ENCODE measurements at regions not wholly inside any gene's neighbourhood (a gene's known extent, or its start where the extent isn't known, plus 50 kb on each side); places are given as distances from the start of the nearest gene placed in this dataset.

DNA sequence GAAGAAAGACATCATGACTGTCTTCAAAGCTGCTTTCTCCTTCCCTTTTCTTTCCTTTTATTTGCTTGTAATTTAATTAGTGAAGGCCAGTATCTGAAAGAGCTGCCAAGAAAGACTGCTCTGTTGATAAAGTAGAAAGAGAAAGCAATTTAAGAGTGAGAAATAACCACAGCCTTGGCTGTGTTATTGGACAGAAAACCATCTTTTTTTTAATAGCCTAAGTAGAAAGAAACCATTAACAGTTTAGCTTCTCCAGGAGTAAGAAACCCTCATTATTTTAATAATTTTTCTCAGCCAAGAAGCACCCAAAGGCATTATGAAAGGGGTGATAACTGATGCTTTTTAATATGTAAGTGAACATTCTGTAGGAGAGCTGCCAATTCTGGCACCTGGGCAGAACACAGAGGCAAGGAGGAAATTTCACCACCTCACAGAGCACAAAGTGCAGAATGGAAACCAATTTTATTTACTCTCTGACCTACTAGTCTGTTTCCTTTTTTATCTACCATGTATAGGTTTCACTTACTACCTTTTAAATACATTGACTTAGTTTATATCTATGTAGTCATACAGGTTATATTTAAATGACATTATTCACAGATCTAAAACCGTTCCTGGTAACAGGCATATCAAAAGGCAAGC, 703.2 kb downstream of the MRPL39 start:
- ATAC-seq (no peak), FAIRE-seq (no peak), DNase-seq (ENCODE audit: low read depth in 1 of 2, low spot score in 1 of 2) (no peak)
- Histone ChIP-seq H3K9me3 (no peaks in the 10 kb centered on the region), H3K4me3 (no peak overlapping the region), H3K27ac (no peak overlapping the region), H3K4me2 (no peak overlapping the region), H3K4me1 (no peaks in the 10 kb centered on the region)
- POLR2A ChIA-PET, result no interaction called here
- 0% methylated on average over 1 of the region's 1 CpG for WGBS (ENCODE audit: missing lambda C conversion rate)
- CTCF ChIA-PET, result no interaction called here
- TF ChIP-seq RCOR1 (IDR thresholded peaks at IDR 0.05; ENCODE audit: low read depth, low read length), result no peak
- no peak for TF ChIP-seq CEBPB (IDR thresholded peaks at IDR 0.05)
- TF ChIP-seq, protein P1, sequence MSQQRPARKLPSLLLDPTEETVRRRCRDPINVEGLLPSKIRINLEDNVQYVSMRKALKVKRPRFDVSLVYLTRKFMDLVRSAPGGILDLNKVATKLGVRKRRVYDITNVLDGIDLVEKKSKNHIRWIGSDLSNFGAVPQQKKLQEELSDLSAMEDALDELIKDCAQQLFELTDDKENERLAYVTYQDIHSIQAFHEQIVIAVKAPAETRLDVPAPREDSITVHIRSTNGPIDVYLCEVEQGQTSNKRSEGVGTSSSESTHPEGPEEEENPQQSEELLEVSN (IDR thresholded peaks at IDR 0.05; ENCODE audit: borderline replicate concordance, low read depth), result no peak
- no peak for TF ChIP-seq NR3C1 (IDR thresholded peaks at IDR 0.05)
- TF ChIP-seq, protein P2, sequence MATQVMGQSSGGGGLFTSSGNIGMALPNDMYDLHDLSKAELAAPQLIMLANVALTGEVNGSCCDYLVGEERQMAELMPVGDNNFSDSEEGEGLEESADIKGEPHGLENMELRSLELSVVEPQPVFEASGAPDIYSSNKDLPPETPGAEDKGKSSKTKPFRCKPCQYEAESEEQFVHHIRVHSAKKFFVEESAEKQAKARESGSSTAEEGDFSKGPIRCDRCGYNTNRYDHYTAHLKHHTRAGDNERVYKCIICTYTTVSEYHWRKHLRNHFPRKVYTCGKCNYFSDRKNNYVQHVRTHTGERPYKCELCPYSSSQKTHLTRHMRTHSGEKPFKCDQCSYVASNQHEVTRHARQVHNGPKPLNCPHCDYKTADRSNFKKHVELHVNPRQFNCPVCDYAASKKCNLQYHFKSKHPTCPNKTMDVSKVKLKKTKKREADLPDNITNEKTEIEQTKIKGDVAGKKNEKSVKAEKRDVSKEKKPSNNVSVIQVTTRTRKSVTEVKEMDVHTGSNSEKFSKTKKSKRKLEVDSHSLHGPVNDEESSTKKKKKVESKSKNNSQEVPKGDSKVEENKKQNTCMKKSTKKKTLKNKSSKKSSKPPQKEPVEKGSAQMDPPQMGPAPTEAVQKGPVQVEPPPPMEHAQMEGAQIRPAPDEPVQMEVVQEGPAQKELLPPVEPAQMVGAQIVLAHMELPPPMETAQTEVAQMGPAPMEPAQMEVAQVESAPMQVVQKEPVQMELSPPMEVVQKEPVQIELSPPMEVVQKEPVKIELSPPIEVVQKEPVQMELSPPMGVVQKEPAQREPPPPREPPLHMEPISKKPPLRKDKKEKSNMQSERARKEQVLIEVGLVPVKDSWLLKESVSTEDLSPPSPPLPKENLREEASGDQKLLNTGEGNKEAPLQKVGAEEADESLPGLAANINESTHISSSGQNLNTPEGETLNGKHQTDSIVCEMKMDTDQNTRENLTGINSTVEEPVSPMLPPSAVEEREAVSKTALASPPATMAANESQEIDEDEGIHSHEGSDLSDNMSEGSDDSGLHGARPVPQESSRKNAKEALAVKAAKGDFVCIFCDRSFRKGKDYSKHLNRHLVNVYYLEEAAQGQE (IDR thresholded peaks at IDR 0.05), result no peak
- no peak for TF ChIP-seq HEYL (CRISPR knock-in tag; IDR thresholded peaks at IDR 0.05)
- no peak for TF ChIP-seq RAD21 (conservative IDR thresholded peaks at IDR 0.05 in 1 of 2, IDR thresholded peaks at IDR 0.05 in 1 of 2)
- TF ChIP-seq HOXB13 (CRISPR knock-in tag; IDR thresholded peaks at IDR 0.05; ENCODE audit: low read depth), result no peak
- no peak for TF ChIP-seq CBX8 (IDR thresholded peaks at IDR 0.05)
- TF ChIP-seq, protein P3, sequence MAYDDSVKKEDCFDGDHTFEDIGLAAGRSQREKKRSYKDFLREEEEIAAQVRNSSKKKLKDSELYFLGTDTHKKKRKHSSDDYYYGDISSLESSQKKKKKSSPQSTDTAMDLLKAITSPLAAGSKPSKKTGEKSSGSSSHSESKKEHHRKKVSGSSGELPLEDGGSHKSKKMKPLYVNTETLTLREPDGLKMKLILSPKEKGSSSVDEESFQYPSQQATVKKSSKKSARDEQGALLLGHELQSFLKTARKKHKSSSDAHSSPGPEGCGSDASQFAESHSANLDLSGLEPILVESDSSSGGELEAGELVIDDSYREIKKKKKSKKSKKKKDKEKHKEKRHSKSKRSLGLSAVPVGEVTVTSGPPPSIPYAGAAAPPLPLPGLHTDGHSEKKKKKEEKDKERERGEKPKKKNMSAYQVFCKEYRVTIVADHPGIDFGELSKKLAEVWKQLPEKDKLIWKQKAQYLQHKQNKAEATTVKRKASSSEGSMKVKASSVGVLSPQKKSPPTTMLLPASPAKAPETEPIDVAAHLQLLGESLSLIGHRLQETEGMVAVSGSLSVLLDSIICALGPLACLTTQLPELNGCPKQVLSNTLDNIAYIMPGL (CRISPR knock-in tag; IDR thresholded peaks at IDR 0.05; ENCODE audit: borderline replicate concordance), result no peak
- no peak for TF ChIP-seq TFCP2L1 (CRISPR knock-in tag; IDR thresholded peaks at IDR 0.05)
- no peak for TF ChIP-seq PHF8 (IDR thresholded peaks at IDR 0.05; ENCODE audit: borderline replicate concordance, low read depth)
- no peak for TF ChIP-seq POLR2AphosphoS2 (conservative IDR thresholded peaks at IDR 0.05; ENCODE audit: low read length)

DNA sequence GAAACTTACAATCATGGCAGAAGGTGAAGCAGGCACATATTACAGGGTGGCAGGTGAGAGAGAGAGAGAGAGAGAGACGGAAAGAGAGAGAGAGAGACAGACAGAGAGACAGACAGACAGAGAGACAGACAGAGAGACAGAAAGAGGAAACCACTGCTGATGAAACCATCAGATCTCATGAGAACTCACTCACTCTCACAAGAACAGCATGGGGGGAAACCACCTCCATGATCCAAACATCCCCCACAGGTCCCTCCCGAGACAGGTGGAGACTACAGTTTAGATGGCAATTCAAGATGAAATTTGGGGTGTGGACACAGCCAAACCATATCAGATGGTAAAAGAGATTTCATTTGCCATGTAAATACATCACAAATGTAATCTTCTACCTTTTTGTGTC, 708.1 kb downstream of the MRPL39 start:
- Histone ChIP-seq H3K9me3 (no peaks in the 10 kb centered on the region), H3K27ac (no peak overlapping the region), H3K4me3 (no peak overlapping the region), H3K4me2 (no peak overlapping the region), H3K4me1 (no peaks in the 10 kb centered on the region)
- no peak for TF ChIP-seq RCOR1 (IDR thresholded peaks at IDR 0.05; ENCODE audit: low read depth, low read length)
- TF ChIP-seq EHMT2 (IDR thresholded peaks at IDR 0.05; ENCODE audit: low read depth), result no peak
- TF ChIP-seq RNF2 (IDR thresholded peaks at IDR 0.05; ENCODE audit: borderline replicate concordance, low read depth), result no peak
- no peak for TF ChIP-seq HDAC2 (IDR thresholded peaks at IDR 0.05)
- no peak for TF ChIP-seq SMC3 (IDR thresholded peaks at IDR 0.05)
- TF ChIP-seq NPAS2 (CRISPR knock-in tag; IDR thresholded peaks at IDR 0.05; ENCODE audit: borderline replicate concordance), result no peak
- TF ChIP-seq RFX5 (IDR thresholded peaks at IDR 0.05), result no peak
- no peak for TF ChIP-seq FOSL2 (IDR thresholded peaks at IDR 0.05)
- TF ChIP-seq FOSL2 (CRISPR knock-in tag; IDR thresholded peaks at IDR 0.05), result no peak
- TF ChIP-seq, protein P4, sequence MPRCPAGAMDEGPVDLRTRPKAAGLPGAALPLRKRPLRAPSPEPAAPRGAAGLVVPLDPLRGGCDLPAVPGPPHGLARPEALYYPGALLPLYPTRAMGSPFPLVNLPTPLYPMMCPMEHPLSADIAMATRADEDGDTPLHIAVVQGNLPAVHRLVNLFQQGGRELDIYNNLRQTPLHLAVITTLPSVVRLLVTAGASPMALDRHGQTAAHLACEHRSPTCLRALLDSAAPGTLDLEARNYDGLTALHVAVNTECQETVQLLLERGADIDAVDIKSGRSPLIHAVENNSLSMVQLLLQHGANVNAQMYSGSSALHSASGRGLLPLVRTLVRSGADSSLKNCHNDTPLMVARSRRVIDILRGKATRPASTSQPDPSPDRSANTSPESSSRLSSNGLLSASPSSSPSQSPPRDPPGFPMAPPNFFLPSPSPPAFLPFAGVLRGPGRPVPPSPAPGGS (IDR thresholded peaks at IDR 0.05), result no peak
- TF ChIP-seq, protein P5, sequence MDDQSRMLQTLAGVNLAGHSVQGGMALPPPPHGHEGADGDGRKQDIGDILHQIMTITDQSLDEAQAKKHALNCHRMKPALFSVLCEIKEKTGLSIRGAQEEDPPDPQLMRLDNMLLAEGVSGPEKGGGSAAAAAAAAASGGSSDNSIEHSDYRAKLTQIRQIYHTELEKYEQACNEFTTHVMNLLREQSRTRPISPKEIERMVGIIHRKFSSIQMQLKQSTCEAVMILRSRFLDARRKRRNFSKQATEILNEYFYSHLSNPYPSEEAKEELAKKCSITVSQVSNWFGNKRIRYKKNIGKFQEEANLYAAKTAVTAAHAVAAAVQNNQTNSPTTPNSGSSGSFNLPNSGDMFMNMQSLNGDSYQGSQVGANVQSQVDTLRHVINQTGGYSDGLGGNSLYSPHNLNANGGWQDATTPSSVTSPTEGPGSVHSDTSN (IDR thresholded peaks at IDR 0.05), result no peak
- ATAC-seq, result no peak
- no peak for DNase-seq (ENCODE audit: low read depth in 1 of 2, low spot score in 1 of 2)
- CTCF ChIA-PET, result no interaction called here
- no peak for FAIRE-seq
- POLR2A ChIA-PET, result no interaction called here
- 4% methylated on average over 2 of the region's 2 CpGs for WGBS (ENCODE audit: missing lambda C conversion rate)

Measured in A549 (cell line).